Lower leg skin (tissue), 4 donors: ENCODE measurements at regions not wholly inside any gene's neighbourhood (a gene's known extent, or its start where the extent isn't known, plus 50 kb on each side); places are given as distances from the start of the nearest gene placed in this dataset.
"Not testable (repeated sequence)": the region's sequence is repeated elsewhere in the genome, so short reads cannot be mapped to it uniquely, and the experiment has no call there.

Experiments used
- DNase-seq, 2 donors: peaks; one replicate each; pipeline ENCODE4 v3.0.0-alpha.2; 2019; ENCODE audit warnings: low spot score in 2 of 2
- H3K4me3 ChIP-seq: fragments of 200-600 bp; sonication (generic); 2 replicates; pipeline ENCODE4 v1.5.1; 2017; ENCODE audit warnings: mild to moderate bottlenecking, low read depth; ENCODE audit not compliant: poor library complexity, severe bottlenecking
- CTCF ChIP-seq, 3 donors: fragments of 450-650 bp; IDR thresholded peaks; one replicate each; pipeline ENCODE4 v1.5.1; 2016; ENCODE audit warnings: antibody characterized with exemption in 3 of 3, mild to moderate bottlenecking in 3 of 3, moderate library complexity in 2 of 3
- POLR2A ChIP-seq, 2 donors: fragments of 450-650 bp; IDR thresholded peaks; one replicate each; pipeline ENCODE4 v1.6.1; 2016 to 2017; ENCODE audit warnings: antibody characterized with exemption in 2 of 2, mild to moderate bottlenecking in 1 of 2, moderate library complexity in 1 of 2
- WGBS, 2 donors: methylation state at CpG; one replicate each; pipeline ENCODE4 v1.1.5; 2018; 5-methylcytosine and 5-hydroxymethylcytosine counted together
- intact Hi-C: fragments of 100-400 bp; cut with DNase I; formaldehyde crosslinking; loops from one replicate; pipeline ENCODE4 v1.15.0; 2023; ENCODE audit warnings: low total_unique reads

DNA sequence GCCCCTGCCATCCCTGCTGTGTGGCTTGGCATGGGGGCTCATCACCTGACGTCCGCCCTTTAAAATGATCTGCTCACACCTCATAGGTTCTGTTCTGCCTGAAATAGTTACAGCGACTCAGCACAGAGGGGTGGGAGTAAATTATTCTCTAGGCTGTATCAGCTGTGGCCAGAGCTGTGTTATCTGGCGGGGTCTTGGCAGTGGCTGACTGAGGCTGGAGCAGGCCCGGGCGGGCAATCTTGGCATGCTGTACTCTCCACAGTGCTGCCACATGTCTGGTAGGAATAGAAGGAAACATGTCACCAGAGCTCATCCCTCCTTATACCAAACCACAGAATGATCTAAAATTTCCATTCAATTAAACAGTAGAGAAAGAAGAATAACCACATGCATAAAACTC is 499.9 kb upstream of the LMCD1 start:
- no peak overlapping the region for H3K4me3 ChIP-seq
- WGBS, 2 donors, result 45 to 49% methylated on average over 6 of the region's 6 CpGs
- DNase-seq, result no peak
- TF ChIP-seq CTCF (IDR thresholded peaks at IDR 0.05), result no peak
- no peak for TF ChIP-seq POLR2A (IDR thresholded peaks at IDR 0.05)
- intact Hi-C loops, result no loop called here

- WGBS, 2 donors, result 90 to 92% methylated on average over 3 of the region's 3 CpGs
- intact Hi-C loops, result no loop called here
- DNase-seq, result no peak
These were observed 489.7 kb upstream of the LMCD1 start for GRCh38 chr3:8011902-8012301.

GRCh38 chr3:8020047-8020841 is 481.4 kb upstream of the LMCD1 start:
- 42 to 47% methylated on average over 7 of the region's 7 CpGs for WGBS, 2 donors
- no peak for TF ChIP-seq POLR2A (IDR thresholded peaks at IDR 0.05)
- no peak for TF ChIP-seq CTCF (IDR thresholded peaks at IDR 0.05)
- no peak overlapping the region for H3K4me3 ChIP-seq
- intact Hi-C loops, result no loop called here
- no peak for DNase-seq

More at GRCh38 chr3:8011902-8012301, 489.7 kb upstream of the LMCD1 start:
- H3K4me3 ChIP-seq, result no peak overlapping the region
- no peak for TF ChIP-seq CTCF (IDR thresholded peaks at IDR 0.05)
- no peak for TF ChIP-seq POLR2A (IDR thresholded peaks at IDR 0.05)

- no peak overlapping the region for H3K4me3 ChIP-seq
- TF ChIP-seq POLR2A (IDR thresholded peaks at IDR 0.05) (no peak), CTCF (IDR thresholded peaks at IDR 0.05) (no peak)
- DNase-seq, result no peak
- intact Hi-C loops, result no loop called here
- WGBS, 2 donors, result 64 to 65% methylated on average over 1 of the region's 1 CpG
These were observed 473.7 kb upstream of the LMCD1 start for GRCh38 chr3:8027954-8028353.

DNA sequence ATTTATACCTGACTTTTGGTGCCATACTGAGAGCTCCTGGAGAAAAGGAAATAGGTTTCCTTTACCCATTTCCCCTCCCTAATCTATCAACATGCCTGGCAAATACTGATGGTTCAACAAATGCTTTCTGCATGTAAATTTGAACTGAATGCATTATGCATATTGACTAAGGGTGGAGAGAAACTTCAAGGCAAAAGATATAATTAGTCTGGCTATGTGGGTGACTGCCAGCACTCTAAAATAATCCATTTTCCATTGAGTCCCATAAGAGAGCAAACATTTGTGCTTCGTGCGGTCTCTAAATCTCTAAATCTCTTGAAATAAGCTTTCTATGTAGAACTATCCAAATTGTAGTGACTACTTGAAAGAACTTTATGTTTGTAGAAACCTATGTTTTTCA is 451.3 kb upstream of the LMCD1 start:
- no peak for DNase-seq
- WGBS, 2 donors, result 77 to 82% methylated on average over 2 of the region's 2 CpGs
- no peak overlapping the region for H3K4me3 ChIP-seq
- TF ChIP-seq CTCF (IDR thresholded peaks at IDR 0.05) (no peak), POLR2A (IDR thresholded peaks at IDR 0.05) (no peak)
- intact Hi-C loops, result no loop called here

GRCh38 chr3:8052659-8053058 is 449.0 kb upstream of the LMCD1 start:
- H3K4me3 ChIP-seq, result no peak overlapping the region
- WGBS, 2 donors, result 65 to 67% methylated on average over 7 of the region's 7 CpGs
- no peak for TF ChIP-seq POLR2A (IDR thresholded peaks at IDR 0.05)
- no peak for TF ChIP-seq CTCF (IDR thresholded peaks at IDR 0.05)
- intact Hi-C loops, result no loop called here
- DNase-seq, result no peak

DNA sequence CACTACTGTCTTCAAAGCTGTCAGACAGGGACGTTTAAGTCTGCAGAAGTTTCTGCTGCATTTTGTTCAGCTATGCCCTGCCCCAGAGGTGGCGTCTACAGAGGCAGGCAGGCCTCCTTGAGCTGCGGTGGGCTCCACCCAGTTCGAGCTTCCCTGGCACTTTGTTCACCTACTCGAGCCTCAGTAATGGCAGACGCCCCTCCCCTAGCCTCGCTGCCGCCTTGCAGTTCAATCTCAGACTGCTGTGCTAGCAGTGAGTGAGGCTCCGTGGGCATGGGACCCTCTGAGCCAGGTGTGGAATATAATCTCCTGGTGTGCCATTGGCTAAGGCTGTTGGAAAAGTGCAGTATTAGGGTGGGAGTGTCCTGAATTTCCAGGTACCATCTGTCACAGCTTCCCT is 433.5 kb upstream of the LMCD1 start:
- DNase-seq, intact Hi-C loops, H3K4me3 ChIP-seq: not testable (repeated sequence)
- 88 to 93% methylated on average over 9 of the region's 9 CpGs for WGBS, 2 donors
